ENCODE measurements at regions not wholly inside any gene's neighbourhood (a gene's known extent, or its start where the extent isn't known, plus 50 kb on each side); places are given as distances from the start of the nearest gene placed in this dataset.

DNA sequence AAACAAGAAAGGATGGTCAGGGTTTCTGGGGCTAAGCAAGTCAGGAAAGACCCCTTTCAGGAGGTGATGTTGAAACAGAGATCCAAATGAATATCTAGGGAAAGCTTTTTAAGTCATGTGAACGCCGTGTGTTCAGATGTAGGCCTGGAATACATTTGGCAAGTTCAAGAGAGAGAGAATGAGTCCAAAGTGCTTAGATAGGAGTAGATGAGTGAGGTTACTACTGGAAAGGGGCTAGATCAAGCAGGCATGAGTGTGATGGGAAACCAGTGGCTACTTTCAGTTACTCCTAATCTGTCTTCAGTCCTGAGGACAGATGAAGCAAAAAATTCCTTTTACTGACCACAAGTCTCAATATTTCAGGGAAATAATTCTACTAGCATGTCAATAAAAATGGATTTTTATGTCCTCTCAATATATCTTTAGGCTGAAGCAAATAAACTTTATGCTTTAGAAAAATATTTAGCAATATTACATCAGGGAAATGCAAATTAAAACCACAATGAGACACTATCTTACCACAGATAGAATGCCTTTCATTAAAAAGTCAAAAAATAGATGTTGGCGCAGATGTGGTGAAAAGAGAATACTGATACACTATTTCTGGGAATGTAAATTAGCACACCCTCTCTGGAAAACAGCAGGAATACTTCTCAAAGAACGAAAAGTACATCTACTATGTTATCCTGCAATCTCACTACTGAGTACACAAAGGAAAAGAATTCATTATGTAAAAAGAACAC, 1085.0 kb upstream of the TENM4 start:
- Histone ChIP-seq H3K4me3 (ENCODE audit: low read length) (no peak overlapping the region), H3K9ac (ENCODE audit: low read length) (no peak overlapping the region), H3K27me3 (ENCODE audit: control insufficient read depth, insufficient read depth, low read length) (no peaks in the 10 kb centered on the region), H3K9me3 (ENCODE audit: control insufficient read depth, low read length) (no peaks in the 10 kb centered on the region), H3K4me1 (ENCODE audit: control insufficient read depth, insufficient read depth, low read length) (peaks cover 4% of the 10 kb centered on the region), H3K36me3 (ENCODE audit: control insufficient read depth, insufficient read depth, low read length) (no peaks in the 10 kb centered on the region)

DNA sequence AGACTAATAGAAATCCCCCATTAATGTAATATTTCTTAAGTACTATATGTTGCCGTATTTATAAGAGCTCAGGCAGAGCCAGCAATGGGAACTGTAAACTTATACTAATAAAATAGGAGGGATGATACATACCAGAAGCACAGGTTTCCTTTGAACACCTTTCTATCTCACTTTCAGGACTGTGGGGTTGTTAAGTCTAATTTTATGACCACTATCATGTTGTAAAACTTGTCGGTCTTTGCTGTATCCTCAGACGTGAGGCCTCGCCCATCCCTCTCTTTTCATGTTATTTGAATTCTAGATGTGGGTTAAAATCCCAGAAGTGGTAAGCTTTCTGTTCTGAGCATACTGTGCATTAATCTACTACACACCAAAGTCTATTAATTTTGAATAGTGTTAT, 1083.5 kb upstream of the TENM4 start:
- Histone ChIP-seq H3K9ac (ENCODE audit: low read length) (no peak overlapping the region), H3K36me3 (ENCODE audit: control insufficient read depth, insufficient read depth, low read length) (no peaks in the 10 kb centered on the region)

DNA sequence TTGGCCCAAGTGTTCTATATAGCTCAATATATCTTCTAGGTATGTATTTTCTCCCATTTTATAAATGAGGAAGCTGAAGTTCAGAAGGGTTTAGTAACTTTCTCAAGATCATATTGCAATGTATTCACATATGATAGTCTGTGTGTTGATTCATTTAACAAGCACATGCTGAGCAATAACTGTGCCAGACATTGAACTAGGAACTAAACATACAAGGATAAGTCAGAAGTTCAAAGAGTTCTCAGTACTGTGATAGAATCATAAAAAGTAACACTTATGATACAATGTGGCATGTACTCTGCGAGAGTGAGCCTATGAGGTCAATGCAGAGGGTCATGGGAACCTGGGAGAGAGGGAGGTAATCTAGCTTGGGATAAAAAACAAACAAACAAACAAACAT, 1082.2 kb upstream of the TENM4 start:
- Histone ChIP-seq H3K27me3 (ENCODE audit: control insufficient read depth, insufficient read depth, low read length) (no peaks in the 10 kb centered on the region), H3K4me1 (ENCODE audit: control insufficient read depth, insufficient read depth, low read length) (peaks cover 4% of the 10 kb centered on the region), H3K9ac (ENCODE audit: low read length) (no peak overlapping the region), H3K4me3 (ENCODE audit: low read length) (no peak overlapping the region), H3K9me3 (ENCODE audit: control insufficient read depth, low read length) (no peaks in the 10 kb centered on the region), H3K36me3 (ENCODE audit: control insufficient read depth, insufficient read depth, low read length) (no peaks in the 10 kb centered on the region)

More for the DNA sequence above, 1083.5 kb upstream of the TENM4 start:
- Histone ChIP-seq H3K4me3 (ENCODE audit: low read length) (no peak overlapping the region), H3K9me3 (ENCODE audit: control insufficient read depth, low read length) (no peaks in the 10 kb centered on the region), H3K4me1 (ENCODE audit: control insufficient read depth, insufficient read depth, low read length) (peaks cover 4% of the 10 kb centered on the region), H3K27me3 (ENCODE audit: control insufficient read depth, insufficient read depth, low read length) (no peaks in the 10 kb centered on the region)

DNA sequence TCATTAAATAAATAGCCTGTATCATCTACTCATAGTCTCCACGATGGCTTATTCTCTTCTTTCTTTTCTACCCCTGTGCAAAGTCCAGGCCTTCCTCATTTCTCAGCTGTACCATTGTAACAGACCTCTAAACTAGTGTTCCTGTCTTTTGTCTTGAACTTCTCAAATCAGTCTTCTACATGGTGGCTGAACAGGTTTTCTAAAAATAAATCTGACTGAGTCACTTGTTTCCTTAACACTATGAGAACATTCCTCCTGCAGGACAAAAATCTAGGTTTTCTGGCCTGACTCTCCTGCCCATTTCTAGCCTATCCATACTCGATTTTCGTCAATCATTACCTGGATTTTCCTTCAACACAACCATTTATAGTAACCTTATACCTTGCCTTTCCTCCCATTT, 1080.8 kb upstream of the TENM4 start:
- Histone ChIP-seq H3K9me3 (ENCODE audit: control insufficient read depth, low read length) (no peaks in the 10 kb centered on the region), H3K4me3 (ENCODE audit: low read length) (no peak overlapping the region), H3K4me1 (ENCODE audit: control insufficient read depth, insufficient read depth, low read length) (peaks cover 4% of the 10 kb centered on the region), H3K27me3 (ENCODE audit: control insufficient read depth, insufficient read depth, low read length) (no peaks in the 10 kb centered on the region), H3K9ac (ENCODE audit: low read length) (no peak overlapping the region), H3K36me3 (ENCODE audit: control insufficient read depth, insufficient read depth, low read length) (no peaks in the 10 kb centered on the region)

DNA sequence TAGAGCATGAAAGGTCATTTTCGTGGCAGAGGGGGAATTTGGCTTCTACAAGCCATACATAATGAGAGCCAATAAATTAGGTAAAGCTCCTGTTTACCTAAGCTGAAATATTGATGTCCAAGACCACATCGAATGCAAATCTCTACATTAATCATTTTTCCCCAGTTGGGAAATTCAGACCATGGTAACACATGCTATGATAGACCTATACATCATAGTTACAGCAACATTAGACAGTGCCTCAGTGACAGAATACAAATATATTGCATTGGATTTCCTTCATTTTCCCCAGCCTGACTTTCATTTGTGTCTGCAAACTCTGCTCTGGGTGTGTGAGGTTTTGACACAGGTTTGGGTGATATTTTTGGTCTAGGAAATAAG, 1079.7 kb upstream of the TENM4 start:
- H3K4me3 ChIP-seq (ENCODE audit: low read length) = no peak overlapping the region
- H3K4me1 ChIP-seq (ENCODE audit: control insufficient read depth, insufficient read depth, low read length) = peaks cover 4% of the 10 kb centered on the region
- no peaks in the 10 kb centered on the region for H3K9me3 ChIP-seq (ENCODE audit: control insufficient read depth, low read length)
- no peaks in the 10 kb centered on the region for H3K36me3 ChIP-seq (ENCODE audit: control insufficient read depth, insufficient read depth, low read length)
- no peaks in the 10 kb centered on the region for H3K27me3 ChIP-seq (ENCODE audit: control insufficient read depth, insufficient read depth, low read length)
- H3K9ac ChIP-seq (ENCODE audit: low read length) = no peak overlapping the region

DNA sequence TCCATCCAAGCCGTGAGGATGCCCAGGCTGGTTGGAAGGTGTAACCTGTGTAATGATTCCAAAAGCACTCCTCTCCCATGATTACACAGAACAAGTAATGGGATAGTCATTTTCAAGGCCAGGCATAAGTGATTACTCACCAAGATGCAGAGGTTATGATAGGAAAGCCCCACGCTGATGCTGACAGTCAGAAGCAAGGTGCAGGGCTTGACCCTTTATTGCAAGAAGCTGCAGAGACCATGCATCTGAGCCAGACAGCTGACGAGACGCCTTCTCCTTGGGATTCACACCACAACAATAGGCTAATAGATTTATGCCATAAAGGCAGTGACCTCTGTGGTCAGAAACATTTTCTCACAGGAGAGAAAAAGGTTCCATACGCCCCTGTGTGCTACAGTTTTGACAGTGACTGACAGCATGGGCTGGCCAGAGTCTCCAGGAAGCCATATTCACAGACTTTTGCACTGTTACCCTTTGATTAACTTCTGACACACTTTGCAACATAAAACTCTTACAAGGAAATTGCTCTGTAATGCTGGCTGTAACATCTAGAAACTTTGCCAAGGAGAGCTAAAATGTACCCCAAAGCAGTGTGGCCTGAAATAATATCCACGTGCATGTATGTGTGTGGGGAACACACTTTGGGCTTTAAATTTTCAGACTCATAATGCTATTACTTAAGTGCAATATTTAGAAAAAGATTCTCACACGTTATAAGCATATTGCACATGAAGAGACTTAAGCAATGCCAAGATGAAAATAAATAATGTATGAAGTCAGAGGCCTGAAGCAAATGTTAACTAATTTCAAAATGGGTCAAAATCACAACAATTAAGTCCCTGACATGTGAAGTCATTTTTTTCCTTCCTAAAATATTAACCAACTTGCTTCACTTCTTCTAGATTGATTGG, 1079.0 kb upstream of the TENM4 start:
- Histone ChIP-seq H3K4me1 (ENCODE audit: control insufficient read depth, insufficient read depth, low read length) (peaks cover 4% of the 10 kb centered on the region), H3K4me3 (ENCODE audit: low read length) (no peak overlapping the region), H3K27me3 (ENCODE audit: control insufficient read depth, insufficient read depth, low read length) (no peaks in the 10 kb centered on the region), H3K36me3 (ENCODE audit: control insufficient read depth, insufficient read depth, low read length) (no peaks in the 10 kb centered on the region), H3K9ac (ENCODE audit: low read length) (no peak overlapping the region), H3K9me3 (ENCODE audit: control insufficient read depth, low read length) (no peaks in the 10 kb centered on the region)

DNA sequence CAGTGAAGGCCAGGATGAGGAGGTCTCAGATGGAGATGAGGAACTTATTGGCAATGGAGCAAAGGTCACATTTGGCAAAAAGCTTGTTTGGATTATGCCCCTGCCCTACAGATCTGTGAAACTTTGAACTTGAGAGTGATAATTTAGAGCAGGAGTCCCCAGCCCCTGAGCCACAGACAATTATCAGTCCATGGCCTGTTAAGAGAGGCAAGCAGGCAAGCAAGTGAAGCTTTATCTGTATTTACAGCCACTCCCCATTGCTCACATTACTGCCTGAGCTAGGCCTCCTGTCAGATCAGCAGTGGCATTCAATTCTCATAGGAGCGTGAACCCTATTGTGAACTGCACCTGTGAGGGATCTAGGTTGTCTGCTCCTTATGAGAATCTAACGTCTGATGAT, 1076.9 kb upstream of the TENM4 start:
- Histone ChIP-seq H3K36me3 (ENCODE audit: control insufficient read depth, insufficient read depth, low read length) (no peaks in the 10 kb centered on the region), H3K9me3 (ENCODE audit: control insufficient read depth, low read length) (no peaks in the 10 kb centered on the region), H3K4me1 (ENCODE audit: control insufficient read depth, insufficient read depth, low read length) (peaks cover 4% of the 10 kb centered on the region), H3K4me3 (ENCODE audit: low read length) (no peak overlapping the region), H3K9ac (ENCODE audit: low read length) (no peak overlapping the region), H3K27me3 (ENCODE audit: control insufficient read depth, insufficient read depth, low read length) (no peaks in the 10 kb centered on the region)

DNA sequence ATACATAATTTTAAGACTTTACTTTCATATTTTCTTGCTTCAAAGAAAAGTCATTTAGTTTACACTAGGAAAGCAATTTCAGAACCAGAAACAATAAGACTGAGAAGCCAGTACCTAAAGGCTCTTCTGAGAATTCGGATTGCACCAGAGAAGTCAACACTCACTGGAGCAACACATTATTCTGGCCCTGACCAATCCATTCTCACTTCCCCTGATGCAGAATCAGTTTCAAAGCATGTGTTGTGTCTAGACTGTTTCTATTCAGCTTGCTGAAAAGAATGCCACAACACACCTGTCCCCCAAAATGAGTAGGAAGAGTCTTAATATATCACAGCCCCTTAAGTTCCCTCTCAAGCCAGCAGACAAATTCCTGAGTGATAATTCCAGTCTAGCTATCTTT, 1074.3 kb upstream of the TENM4 start:
- H3K9me3 ChIP-seq (ENCODE audit: control insufficient read depth, low read length) = no peaks in the 10 kb centered on the region
- H3K4me1 ChIP-seq (ENCODE audit: control insufficient read depth, insufficient read depth, low read length) = no peaks in the 10 kb centered on the region
- H3K9ac ChIP-seq (ENCODE audit: low read length) = no peak overlapping the region
- no peaks in the 10 kb centered on the region for H3K27me3 ChIP-seq (ENCODE audit: control insufficient read depth, insufficient read depth, low read length)
- no peak overlapping the region for H3K4me3 ChIP-seq (ENCODE audit: low read length)
- no peaks in the 10 kb centered on the region for H3K36me3 ChIP-seq (ENCODE audit: control insufficient read depth, insufficient read depth, low read length)

DNA sequence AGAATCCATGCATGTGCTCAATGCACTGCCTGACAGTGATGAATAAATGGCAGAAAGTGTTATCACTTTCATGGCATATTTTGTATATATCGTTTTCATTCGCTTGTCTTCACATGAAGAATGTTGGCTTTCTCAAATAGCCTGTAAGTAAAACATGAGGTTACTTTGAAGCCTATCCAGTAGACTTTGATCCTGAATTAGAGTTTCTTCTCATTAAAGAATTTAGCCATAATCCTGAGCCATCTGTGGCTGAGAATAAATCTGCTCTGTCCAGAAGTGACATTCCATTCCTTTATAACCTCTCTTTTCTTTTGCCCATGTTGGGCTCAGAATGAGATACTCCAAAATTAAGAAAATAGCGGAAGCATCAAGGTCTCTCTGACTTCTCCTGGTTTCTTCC, 1071.7 kb upstream of the TENM4 start:
- no peaks in the 10 kb centered on the region for H3K36me3 ChIP-seq (ENCODE audit: control insufficient read depth, insufficient read depth, low read length)
- no peaks in the 10 kb centered on the region for H3K4me1 ChIP-seq (ENCODE audit: control insufficient read depth, insufficient read depth, low read length)
- H3K9ac ChIP-seq (ENCODE audit: low read length) = no peak overlapping the region

DNA sequence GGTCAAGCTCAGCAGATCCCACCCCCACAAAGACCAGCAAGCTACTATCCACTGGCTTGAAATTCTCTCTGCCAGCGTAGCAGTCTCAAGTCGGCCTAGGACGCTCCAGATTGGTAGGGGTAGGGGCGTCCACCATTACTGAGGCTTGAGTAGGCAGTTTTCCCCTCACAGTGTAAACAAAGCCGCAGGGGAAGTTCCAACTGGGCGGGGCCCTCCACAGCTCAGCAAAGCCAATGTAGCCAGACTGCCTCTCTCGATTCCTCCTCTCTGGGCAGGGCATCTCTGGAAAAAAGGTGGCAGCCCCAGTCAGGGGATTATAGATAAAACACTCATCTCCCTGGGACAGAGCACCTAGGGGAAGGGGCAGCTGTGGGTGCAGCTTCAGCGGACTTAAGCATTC, 1064.9 kb upstream of the TENM4 start:
- no peak overlapping the region for H3K4me3 ChIP-seq (ENCODE audit: low read length)
- H3K36me3 ChIP-seq (ENCODE audit: control insufficient read depth, insufficient read depth, low read length) = no peaks in the 10 kb centered on the region
- H3K9me3 ChIP-seq (ENCODE audit: control insufficient read depth, low read length) = no peaks in the 10 kb centered on the region
- no peaks in the 10 kb centered on the region for H3K4me1 ChIP-seq (ENCODE audit: control insufficient read depth, insufficient read depth, low read length)
- no peak overlapping the region for H3K9ac ChIP-seq (ENCODE audit: low read length)
- H3K27me3 ChIP-seq (ENCODE audit: control insufficient read depth, insufficient read depth, low read length) = no peaks in the 10 kb centered on the region

More for the DNA sequence above, 1071.7 kb upstream of the TENM4 start:
- H3K4me3 ChIP-seq (ENCODE audit: low read length) = no peak overlapping the region
- H3K27me3 ChIP-seq (ENCODE audit: control insufficient read depth, insufficient read depth, low read length) = no peaks in the 10 kb centered on the region
- no peaks in the 10 kb centered on the region for H3K9me3 ChIP-seq (ENCODE audit: control insufficient read depth, low read length)

DNA sequence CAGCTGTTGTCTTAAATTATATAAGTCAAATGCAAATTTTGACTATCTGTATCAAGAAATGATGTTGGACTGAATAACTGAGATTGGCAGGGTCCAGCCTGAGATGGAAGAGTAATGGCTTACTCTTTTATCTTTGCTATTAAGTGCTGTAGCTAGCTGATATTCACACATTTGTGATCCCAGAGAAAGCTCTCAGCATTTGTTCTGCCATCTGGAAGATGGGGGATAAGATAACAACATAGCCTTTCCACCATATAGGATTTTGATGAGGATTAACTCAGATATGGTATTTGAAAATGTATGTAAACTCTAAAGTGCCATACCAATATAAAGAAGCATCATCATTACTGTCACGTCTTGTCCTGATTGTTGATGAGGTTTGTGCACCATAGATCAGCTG, 1063.2 kb upstream of the TENM4 start:
- H3K36me3 ChIP-seq (ENCODE audit: control insufficient read depth, insufficient read depth, low read length) = no peaks in the 10 kb centered on the region
- H3K27me3 ChIP-seq (ENCODE audit: control insufficient read depth, insufficient read depth, low read length) = no peaks in the 10 kb centered on the region
- H3K9me3 ChIP-seq (ENCODE audit: control insufficient read depth, low read length) = no peaks in the 10 kb centered on the region
- H3K4me1 ChIP-seq (ENCODE audit: control insufficient read depth, insufficient read depth, low read length) = no peaks in the 10 kb centered on the region
- H3K9ac ChIP-seq (ENCODE audit: low read length) = no peak overlapping the region
- no peak overlapping the region for H3K4me3 ChIP-seq (ENCODE audit: low read length)

DNA sequence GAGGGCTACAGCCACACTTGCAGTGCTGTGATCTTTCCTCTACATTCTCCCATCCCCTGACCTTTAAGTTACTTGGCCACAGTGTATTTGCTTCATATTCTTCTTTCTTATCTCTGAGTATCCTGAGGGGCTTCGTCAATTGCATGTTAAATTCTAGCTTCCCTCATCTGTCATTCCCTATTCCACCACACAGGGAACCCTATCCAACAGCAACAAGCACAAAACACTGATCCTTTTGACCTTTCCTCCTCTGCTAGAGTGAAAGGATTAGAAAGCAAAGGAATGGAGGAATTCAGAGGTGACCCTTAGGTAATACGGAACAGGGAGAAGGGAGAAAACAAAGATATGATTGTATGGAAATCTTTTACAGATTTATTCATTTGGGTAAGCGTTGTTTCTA, 1061.7 kb upstream of the TENM4 start:
- no peaks in the 10 kb centered on the region for H3K36me3 ChIP-seq (ENCODE audit: control insufficient read depth, insufficient read depth, low read length)
- no peak overlapping the region for H3K9ac ChIP-seq (ENCODE audit: low read length)
- no peaks in the 10 kb centered on the region for H3K9me3 ChIP-seq (ENCODE audit: control insufficient read depth, low read length)
- no peaks in the 10 kb centered on the region for H3K27me3 ChIP-seq (ENCODE audit: control insufficient read depth, insufficient read depth, low read length)
- no peaks in the 10 kb centered on the region for H3K4me1 ChIP-seq (ENCODE audit: control insufficient read depth, insufficient read depth, low read length)
- no peak overlapping the region for H3K4me3 ChIP-seq (ENCODE audit: low read length)
